MV-4-11 (cell line): ENCODE measurements at regions not wholly inside any gene's neighbourhood (a gene's known extent, or its start where the extent isn't known, plus 50 kb on each side); places are given as distances from the start of the nearest gene placed in this dataset.

Experiments used
- DNase-seq: peaks from one replicate; lab custom pipeline; 2025; lab: John Stamatoyannopoulos, UW

DNA sequence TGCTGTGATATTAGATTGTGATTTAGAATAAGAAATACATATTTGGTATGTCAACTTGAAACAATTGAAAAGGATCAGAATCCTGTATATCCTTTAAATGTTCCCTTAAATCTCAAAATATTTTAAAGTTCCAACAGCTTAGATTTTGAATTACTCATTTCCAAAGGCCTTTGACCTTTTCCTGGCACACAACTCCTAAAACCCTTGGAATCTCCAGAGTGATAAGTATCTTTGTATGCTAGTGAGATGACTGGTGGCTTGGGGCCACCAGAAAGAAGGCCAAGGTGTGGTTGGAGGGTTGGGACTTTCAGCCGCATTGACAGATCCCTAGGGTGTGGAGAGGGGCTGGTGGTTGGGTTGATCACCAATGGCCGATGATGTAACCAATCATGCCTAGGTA lies 104.7 kb downstream of the YIPF5 start:
- DNase-seq, result no peak

DNA sequence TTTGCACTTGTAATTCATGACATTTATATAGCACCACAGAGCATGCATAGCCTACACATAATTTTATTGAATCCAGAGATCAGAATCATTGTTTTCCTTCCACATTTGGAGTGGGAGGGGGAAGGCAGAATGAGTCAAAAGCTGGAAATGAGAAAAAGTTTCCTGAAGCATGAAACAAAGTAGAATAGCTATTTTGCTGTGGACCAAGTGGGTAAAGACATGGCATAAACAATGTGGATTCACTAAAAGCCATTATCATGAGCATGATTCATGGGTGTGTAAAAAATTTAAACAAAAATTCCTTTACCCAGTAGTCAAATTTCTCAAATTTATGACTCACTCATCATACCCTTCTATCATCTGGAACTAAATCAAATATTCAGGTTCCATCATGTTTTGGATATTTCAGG lies 97.9 kb downstream of the YIPF5 start:
- DNase-seq, result no peak

GRCh38 chr5:144076521-144077083 lies 93.9 kb downstream of the YIPF5 start:
- DNase-seq, result no peak

DNA sequence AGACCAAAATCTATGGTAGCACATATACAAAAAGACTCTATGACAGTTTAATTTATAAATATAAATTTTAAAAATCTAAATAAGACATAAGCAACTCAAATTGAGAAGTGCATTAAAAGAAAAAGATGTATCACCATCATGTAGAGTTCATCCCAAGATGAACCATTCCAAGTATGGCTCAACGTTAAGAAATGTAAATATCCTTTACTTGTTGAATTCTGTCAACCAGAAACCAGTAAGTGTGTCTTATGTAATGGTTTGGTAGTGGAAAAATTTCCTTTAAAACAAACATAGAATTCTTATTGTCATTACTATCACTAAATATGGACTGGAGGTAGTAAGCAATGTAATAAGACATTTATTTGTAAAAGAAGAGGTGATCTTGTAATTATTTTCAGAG lies 87.3 kb downstream of the YIPF5 start:
- DNase-seq, result no peak

DNA sequence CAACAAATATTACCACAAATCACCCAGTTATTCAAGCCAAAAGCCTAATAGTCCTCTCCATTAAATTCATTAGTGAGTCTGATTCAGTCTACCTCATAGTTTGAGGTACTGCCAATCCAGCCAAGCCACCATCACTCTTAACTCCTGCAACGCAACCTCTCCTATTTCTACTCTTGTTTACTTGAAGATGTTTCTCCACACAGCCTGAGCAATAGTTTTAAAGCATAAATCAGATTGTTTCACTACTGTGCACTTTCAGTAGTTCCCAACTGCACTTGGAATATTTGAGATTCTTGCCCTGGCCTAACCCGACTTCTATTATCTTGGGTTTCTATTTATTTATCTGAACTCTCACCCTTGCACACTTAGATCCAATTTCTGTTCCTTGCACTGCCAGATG lies 85.5 kb downstream of the YIPF5 start:
- no peak for DNase-seq

- DNase-seq, result no peak
Measured at GRCh38 chr5:144085381-144085780, 85.1 kb downstream of the YIPF5 start.

DNA sequence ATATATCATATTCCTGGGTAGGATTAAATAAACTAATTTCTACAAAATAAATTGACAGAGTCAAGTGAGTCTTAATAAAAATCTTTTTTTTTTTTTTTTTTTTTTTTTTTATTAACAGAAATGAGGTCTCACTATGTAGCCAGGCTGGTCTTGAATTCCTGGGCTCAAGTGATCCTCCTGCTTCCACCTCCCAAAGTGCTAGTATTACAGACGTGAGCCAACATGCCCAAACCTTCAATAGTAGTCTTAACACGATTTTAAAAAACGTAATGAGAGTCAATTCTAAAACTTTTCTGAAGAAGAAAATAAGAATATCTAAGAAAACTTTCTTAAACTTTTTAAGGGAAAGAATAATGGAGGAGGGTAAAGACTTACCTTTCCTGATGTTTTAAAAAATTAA lies 84.2 kb downstream of the YIPF5 start:
- no peak for DNase-seq

DNA sequence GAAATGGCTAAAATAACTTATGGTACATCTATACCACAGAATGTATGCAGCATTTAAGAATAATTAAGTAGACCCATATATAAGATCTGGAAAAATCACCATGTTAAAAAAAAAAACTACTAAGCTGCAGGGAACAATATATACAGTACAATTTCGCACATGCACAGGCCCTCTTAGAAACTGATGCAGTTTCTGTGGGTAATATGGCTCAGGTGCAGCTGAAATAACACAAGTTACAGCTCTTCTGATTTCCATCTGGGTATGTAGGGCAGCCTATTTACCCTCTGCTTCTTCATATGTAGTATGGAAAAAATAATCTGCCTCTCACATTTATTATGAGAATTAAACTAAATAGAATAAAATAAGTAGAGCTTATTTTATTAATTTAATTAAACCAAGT lies 82.9 kb downstream of the YIPF5 start:
- no peak for DNase-seq

GRCh38 chr5:144088206-144089064 lies 82.0 kb downstream of the YIPF5 start:
- no peak for DNase-seq

- DNase-seq, result peak; percentile 2
Measured at GRCh38 chr5:144089401-144090021, 80.9 kb downstream of the YIPF5 start.

DNA sequence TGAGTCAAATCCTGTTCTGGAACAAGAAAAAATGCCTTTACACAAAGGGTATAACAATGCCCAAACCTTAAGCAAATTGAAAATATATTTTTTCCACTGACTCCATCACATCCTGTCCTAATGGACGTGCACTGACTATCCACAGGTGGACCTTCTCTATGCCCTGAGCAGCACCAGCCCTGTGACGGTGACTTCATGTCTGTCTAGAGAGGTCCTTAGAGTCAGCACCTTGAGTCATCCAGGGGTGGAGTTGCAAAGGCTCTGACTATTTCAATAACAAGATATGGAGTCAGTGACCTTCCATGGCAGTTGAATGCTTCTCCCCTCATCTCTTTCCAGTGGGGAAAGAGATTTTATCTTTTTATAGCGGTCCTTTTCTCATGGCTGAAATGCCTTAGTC lies 78.0 kb downstream of the YIPF5 start:
- DNase-seq, result no peak

DNA sequence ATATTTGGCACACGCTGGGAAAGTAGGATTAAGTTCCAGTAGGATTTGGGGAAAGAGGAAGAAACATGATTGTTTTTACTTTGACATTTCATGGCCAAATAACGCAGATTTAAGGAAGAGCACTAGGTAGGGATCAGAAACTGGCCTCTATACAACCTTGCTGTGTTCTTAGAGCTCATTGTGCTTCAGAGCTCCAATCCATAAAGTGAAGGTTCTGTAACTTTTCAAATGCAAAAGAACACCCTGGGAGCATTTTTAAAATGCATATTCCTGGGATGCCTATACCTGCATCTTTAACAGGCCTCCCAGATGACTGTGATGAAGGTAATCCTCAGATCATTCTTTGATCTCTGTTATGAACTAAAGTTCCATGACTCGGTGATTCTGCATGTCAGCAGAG lies 77.1 kb downstream of the YIPF5 start:
- no peak for DNase-seq

DNA sequence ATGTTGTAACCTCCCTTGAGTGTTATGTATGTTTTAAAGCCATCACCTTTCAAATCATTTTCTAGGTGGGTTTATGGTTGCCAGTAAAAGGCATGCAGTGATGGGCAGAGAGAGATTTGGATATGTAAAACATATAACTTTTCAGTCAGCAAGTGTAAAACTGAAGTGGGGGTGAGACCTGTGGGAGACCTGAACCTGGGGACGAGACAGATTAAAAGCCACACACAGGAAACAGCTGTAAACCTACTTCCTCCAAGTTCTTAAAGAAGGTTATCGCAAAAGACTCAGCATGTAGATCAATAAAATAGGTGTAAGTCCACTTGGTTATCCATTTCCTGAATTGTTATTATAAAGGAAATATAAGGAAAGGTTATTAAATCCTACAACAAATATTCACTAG lies 76.6 kb downstream of the YIPF5 start:
- DNase-seq, result no peak

DNA sequence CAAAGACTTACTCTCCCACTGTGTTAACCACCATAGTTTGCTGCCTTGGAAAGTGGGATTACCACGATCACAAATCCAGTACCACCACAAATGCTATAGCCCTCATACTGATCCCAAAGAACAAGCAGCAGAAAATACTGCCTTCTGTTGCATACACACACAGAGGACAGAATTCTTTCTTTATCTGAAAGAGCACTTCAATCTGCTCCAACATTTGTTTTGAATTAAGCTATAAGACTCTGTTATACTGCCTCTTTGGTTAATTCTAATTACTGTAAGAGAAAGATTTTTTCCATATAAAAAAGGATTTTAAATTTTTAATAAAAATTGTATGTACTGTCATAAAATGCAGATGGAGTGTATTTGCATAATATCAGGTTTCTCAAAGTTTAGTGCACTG lies 69.8 kb downstream of the YIPF5 start:
- DNase-seq, result no peak

GRCh38 chr5:144101616-144102015 lies 68.8 kb downstream of the YIPF5 start:
- no peak for DNase-seq

GRCh38 chr5:144102361-144102760 lies 68.1 kb downstream of the YIPF5 start:
- DNase-seq, result no peak

DNA sequence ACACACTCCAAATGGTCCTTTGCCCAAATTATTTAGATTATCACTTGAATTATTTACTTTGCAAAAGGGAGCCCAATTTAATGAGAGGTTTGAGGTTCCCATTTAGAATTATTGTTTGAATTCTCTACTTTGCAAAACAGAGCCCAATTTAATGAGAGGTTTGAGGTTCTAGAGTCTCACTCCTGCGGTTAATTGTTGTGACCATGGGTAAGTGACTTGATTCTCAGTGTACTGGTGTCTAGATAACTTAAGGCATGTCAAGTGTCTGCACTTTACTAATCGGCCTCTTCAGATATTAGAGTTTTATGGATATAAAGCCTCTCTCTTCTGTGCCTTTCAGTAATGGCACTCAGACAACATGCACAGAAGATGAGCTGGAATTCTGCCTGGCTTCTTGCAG lies 67.5 kb downstream of the YIPF5 start:
- no peak for DNase-seq

DNA sequence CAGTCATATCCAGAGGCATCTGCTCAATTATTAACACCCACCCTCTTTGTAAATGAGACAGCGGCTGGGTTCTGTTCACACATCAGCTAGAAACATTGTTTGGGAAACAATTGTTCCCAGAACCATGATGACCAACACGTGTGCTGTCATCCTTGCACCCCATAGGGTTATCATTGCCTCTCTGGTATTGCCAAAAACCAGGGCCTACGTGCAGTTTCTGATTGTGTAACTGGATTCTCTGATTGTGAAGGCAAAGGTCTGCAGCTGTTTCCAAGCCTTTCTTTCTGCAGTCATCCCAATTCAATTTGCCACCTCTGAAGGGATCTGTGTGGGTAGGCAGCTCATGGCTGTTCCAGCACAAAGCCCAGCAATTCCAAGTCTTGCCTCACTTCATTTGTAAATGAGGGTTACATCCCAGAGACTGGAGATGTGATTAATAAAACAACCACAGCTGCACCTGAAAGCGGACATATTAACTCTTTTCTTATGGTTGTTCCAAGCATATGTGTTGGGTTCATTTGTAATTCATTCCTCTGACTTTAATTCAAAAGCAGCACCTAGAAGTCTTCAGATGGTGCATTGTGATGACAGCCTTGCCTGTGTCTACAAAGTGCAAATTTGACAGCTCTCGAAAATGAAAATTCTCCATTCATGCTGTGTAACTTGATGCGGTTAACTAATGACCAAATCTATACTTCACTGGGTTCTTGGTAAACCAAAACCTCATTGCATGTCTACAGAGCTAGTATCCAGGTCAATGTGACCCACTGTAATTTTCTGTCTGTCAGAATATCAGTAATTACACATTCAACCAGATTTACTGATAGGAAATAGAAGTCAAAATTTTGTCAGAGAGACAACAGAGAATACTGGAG lies 66.6 kb downstream of the YIPF5 start:
- no peak for DNase-seq

DNA sequence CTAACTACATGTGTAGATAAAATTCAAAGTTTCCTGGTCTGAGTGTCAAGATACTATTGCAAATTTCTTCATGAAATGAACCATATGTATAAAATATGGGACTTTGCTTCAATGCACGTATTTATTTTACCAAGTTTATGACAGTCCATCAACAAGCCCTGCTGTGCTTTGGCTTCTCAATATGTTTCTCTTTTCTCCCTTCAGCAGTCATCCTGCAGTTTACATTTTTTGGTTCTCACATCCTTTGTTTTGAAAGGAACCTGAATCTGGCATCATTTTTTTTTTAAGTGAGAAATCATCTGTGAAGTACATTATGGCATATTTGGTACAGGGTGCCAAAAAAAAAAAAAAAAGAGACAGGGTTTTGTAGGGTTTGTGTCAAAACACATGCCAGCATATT lies 65.1 kb downstream of the YIPF5 start:
- no peak for DNase-seq

GRCh38 chr5:144108131-144108530 lies 62.3 kb downstream of the YIPF5 start:
- no peak for DNase-seq
